H1 (cell line): ENCODE measurements at regions not wholly inside any gene's neighbourhood (a gene's known extent, or its start where the extent isn't known, plus 50 kb on each side); places are given as distances from the start of the nearest gene placed in this dataset.

Experiments used
- EGR1 ChIP-seq: IDR thresholded peaks from 2 replicates; pipeline ENCODE4 v1.6.1; 2011; ENCODE audit warnings: low read depth, low read length, borderline replicate concordance
- HDAC2 ChIP-seq, 2 experiments: fragments of 300-600 bp in 1 of 2; sonication (generic) in 1 of 2; IDR thresholded peaks; 2 replicates each; pipeline ENCODE4 v1.6.1; 2011 to 2012; ENCODE audit warnings: low read depth in 2 of 2, low read length in 2 of 2, mild to moderate bottlenecking in 2 of 2, moderate library complexity in 2 of 2, borderline replicate concordance in 1 of 2, inconsistent platforms in 1 of 2
- KDM4A ChIP-seq: IDR thresholded peaks from one replicate; pipeline ENCODE4 v1.7.1; 2012; ENCODE audit warnings: low read depth, mild to moderate bottlenecking, moderate library complexity, low read length, inconsistent platforms; ENCODE audit not compliant: severe bottlenecking
- POU5F1 ChIP-seq: IDR thresholded peaks from 2 replicates; pipeline ENCODE4 v1.6.1; 2011; ENCODE audit warnings: low read depth, mild to moderate bottlenecking, low read length, moderate library complexity
- RBBP5 ChIP-seq: IDR thresholded peaks from 2 replicates; pipeline ENCODE4 v1.7.1; 2012; ENCODE audit warnings: low read depth, mild to moderate bottlenecking, inconsistent platforms, low read length, moderate library complexity, borderline replicate concordance

GRCh38 chr1:106937104-106937503 lies 119.4 kb upstream of the PRMT6 start (continued):
- TF ChIP-seq HDAC2 (IDR thresholded peaks at IDR 0.05; ENCODE audit: borderline replicate concordance in 1 of 2, low read depth in 2 of 2, low read length in 2 of 2) (no peak), POU5F1 (no peak), KDM4A (no peak), EGR1 (no peak), RBBP5 (no peak)
- TF ChIP-seq, all 59 proteins: peak for 0
